A673 (cell line): ENCODE measurements at regions not wholly inside any gene's neighbourhood (a gene's known extent, or its start where the extent isn't known, plus 50 kb on each side); places are given as distances from the start of the nearest gene placed in this dataset.

ENCODE experiments used
- BruUV-seq: library from RNA; stranded (reverse); fragments of 400-500 nt; replicated peaks from 2 replicates; lab custom pipeline; 2021; lab: Mats Ljungman, UMichigan
- CTCF ChIA-PET: fragments of 300-600 bp; sonication (Branson Sonifier 250); formaldehyde crosslinking; loops from one replicate; lab custom pipeline; 2022; ENCODE audit warnings: antibody characterized with exemption; lab: Charles Lee
- POLR2A ChIA-PET: fragments of 300-600 bp; sonication (Branson Sonifier 250); formaldehyde crosslinking; loops from one replicate; lab custom pipeline; 2022; ENCODE audit warnings: antibody characterized with exemption; ENCODE audit not compliant: low non-redundant PET; lab: Charles Lee
- DNase-seq: peaks from one replicate; pipeline ENCODE4 v3.0.0-alpha.2; 2015; ENCODE audit warnings: low spot score
- H3K27ac ChIP-seq: fragments of 200-600 bp; sonication (generic); 2 replicates; pipeline ENCODE4 v1.5.1; 2016; ENCODE audit warnings: mixed run types, low read depth, mild to moderate bottlenecking, mixed read lengths, antibody characterized with exemption, low read length; ENCODE audit not compliant: poor library complexity, severe bottlenecking
- H3K27me3 ChIP-seq: fragments of 200-600 bp; sonication (generic); replicated peaks from 2 replicates; pipeline ENCODE4 v1.6.1; 2017; ENCODE audit warnings: mixed run types, low read depth, mild to moderate bottlenecking, mixed read lengths, antibody characterized with exemption, low read length; ENCODE audit not compliant: insufficient read depth, poor library complexity
- H3K36me3 ChIP-seq: fragments of 200-600 bp; sonication (generic); 2 replicates; pipeline ENCODE4 v1.6.1; 2016; ENCODE audit warnings: mixed run types, mild to moderate bottlenecking, mixed read lengths, antibody characterized with exemption, low read length; ENCODE audit not compliant: insufficient read depth, poor library complexity, severe bottlenecking
- H3K4me1 ChIP-seq: fragments of 200-600 bp; sonication (generic); 2 replicates; pipeline ENCODE4 v1.6.1; 2017; ENCODE audit warnings: mixed run types, mild to moderate bottlenecking, mixed read lengths, antibody characterized with exemption, low read length; ENCODE audit not compliant: insufficient read depth, poor library complexity, severe bottlenecking
- H3K4me3 ChIP-seq: fragments of 200-600 bp; sonication (generic); 2 replicates; pipeline ENCODE4 v1.5.1; 2016; ENCODE audit warnings: low read depth, mixed run types, mild to moderate bottlenecking, mixed read lengths, low read length; ENCODE audit not compliant: poor library complexity, severe bottlenecking
- H3K9me3 ChIP-seq: fragments of 200-600 bp; sonication (generic); 2 replicates; pipeline ENCODE4 v1.6.1; 2016; ENCODE audit warnings: mixed run types, low read depth, mild to moderate bottlenecking, mixed read lengths, antibody characterized with exemption, low read length; ENCODE audit not compliant: poor library complexity, severe bottlenecking
- EZH2 ChIP-seq: fragments of 200-600 bp; sonication (generic); IDR thresholded peaks from 2 replicates; pipeline ENCODE4 v1.6.1; 2017; ENCODE audit warnings: borderline replicate concordance, low read depth, mild to moderate bottlenecking, mixed read lengths, antibody characterized with exemption, low read length; ENCODE audit not compliant: poor library complexity, severe bottlenecking
- intact Hi-C: fragments of 100-400 bp; cut with micrococcal nuclease; formaldehyde crosslinking; loops from one replicate; pipeline ENCODE4 v1.10.0; 2022; ENCODE audit not compliant: unreplicated experiment
- TF ChIP-seq, protein P1 (sequence below): fragments of 300-800, 200-600 bp; sonication (generic); conservative IDR thresholded peaks from 2 replicates; pipeline ENCODE4 v1.5.1; 2017; ENCODE audit warnings: low read depth, mild to moderate bottlenecking, antibody characterized with exemption, low read length, moderate library complexity, mixed read lengths

DNA sequence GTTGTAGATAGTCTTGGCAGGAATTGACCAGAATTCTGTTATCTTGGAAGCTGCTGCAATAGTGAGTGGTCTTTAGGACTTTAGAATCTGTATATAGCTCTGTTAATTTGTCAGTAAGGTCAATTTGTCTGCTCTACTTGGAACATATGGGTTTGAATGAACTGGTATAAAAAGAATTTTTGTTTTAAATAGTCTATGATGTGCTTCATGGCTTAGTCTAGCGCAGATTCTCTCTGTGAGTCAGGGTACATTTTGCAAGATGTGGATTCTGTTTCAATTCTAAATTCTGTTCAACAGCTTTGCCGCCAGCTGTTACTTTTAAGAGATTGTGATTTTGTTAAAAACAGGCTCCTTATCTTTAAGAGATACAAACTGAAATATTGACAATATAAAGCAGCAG, 135.9 kb upstream of the AGBL1 start:
- Histone ChIP-seq H3K36me3 (no peaks in the 10 kb centered on the region), H3K4me3 (no peak overlapping the region), H3K27ac (no peak overlapping the region), H3K27me3 (peaks cover 4% of the 10 kb centered on the region), H3K9me3 (no peaks in the 10 kb centered on the region), H3K4me1 (no peaks in the 10 kb centered on the region)
- POLR2A ChIA-PET = no interaction called here
- CTCF ChIA-PET = no interaction called here
- intact Hi-C loops = no loop called here
- TF ChIP-seq, protein P1, sequence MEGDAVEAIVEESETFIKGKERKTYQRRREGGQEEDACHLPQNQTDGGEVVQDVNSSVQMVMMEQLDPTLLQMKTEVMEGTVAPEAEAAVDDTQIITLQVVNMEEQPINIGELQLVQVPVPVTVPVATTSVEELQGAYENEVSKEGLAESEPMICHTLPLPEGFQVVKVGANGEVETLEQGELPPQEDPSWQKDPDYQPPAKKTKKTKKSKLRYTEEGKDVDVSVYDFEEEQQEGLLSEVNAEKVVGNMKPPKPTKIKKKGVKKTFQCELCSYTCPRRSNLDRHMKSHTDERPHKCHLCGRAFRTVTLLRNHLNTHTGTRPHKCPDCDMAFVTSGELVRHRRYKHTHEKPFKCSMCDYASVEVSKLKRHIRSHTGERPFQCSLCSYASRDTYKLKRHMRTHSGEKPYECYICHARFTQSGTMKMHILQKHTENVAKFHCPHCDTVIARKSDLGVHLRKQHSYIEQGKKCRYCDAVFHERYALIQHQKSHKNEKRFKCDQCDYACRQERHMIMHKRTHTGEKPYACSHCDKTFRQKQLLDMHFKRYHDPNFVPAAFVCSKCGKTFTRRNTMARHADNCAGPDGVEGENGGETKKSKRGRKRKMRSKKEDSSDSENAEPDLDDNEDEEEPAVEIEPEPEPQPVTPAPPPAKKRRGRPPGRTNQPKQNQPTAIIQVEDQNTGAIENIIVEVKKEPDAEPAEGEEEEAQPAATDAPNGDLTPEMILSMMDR = no peak
- TF ChIP-seq EZH2 = no peak
- no peak for DNase-seq
- BruUV-seq = no TSS peak

DNA sequence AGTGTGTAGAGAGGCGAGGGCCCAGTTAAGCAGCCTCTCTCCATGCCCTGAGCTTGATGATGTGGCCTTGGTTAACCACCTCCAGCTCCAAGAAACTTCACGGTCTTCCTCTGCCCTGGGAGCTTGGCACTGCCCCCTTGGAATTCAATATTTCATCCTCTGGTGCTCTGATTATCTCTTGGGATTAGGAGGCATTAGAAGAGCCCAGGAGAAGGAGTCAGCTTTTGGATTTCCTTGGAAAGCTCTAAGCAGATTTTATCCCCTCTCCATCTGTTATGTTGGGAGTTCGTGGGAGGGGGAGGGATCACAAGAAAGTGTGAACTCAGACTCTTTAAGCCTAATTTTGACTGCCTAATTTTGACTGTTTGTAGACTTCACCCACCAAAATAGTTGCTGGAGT, 132.7 kb upstream of the AGBL1 start:
- peaks cover 8% of the 10 kb centered on the region for H3K27me3 ChIP-seq
- H3K27ac ChIP-seq = no peak overlapping the region
- intact Hi-C loops = no loop called here
- no peak for TF ChIP-seq EZH2
- TF ChIP-seq, protein P1 = no peak
- ChIA-PET CTCF (no interaction called here), POLR2A (no interaction called here)
- no peaks in the 10 kb centered on the region for H3K36me3 ChIP-seq
- no peak for DNase-seq
- H3K9me3 ChIP-seq = no peaks in the 10 kb centered on the region
- no TSS peak for BruUV-seq
- no peak overlapping the region for H3K4me3 ChIP-seq
- no peaks in the 10 kb centered on the region for H3K4me1 ChIP-seq

DNA sequence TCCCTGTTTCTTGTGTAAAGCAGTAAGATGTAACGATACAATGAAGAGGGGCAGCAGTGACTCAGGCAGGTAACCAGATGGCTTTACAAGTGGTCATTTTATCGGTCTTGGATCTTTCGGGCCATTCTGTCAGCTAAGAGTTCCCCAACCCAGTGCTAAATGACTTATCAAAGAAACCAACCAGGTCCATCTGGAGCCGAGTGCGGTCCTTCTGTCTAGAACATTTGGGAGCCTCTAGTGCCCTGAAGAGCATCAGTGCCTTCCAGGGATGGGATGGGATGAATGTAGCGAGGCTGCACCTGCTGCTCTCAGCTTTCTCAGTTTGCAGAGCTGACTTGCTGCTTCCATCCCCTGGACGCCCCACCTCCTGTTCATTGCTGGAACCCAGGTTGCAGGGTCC, 131.7 kb upstream of the AGBL1 start:
- no peak overlapping the region for H3K4me3 ChIP-seq
- no peaks in the 10 kb centered on the region for H3K9me3 ChIP-seq
- peaks cover 14% of the 10 kb centered on the region for H3K27me3 ChIP-seq
- no TSS peak for BruUV-seq
- TF ChIP-seq, protein P1 = no peak
- TF ChIP-seq EZH2 = no peak
- H3K27ac ChIP-seq = no peak overlapping the region
- CTCF ChIA-PET = no interaction called here
- POLR2A ChIA-PET = no interaction called here
- DNase-seq = no peak
- intact Hi-C loops = no loop called here
- no peaks in the 10 kb centered on the region for H3K36me3 ChIP-seq
- no peaks in the 10 kb centered on the region for H3K4me1 ChIP-seq
